ENCODE measurements at regions not wholly inside any gene's neighbourhood (a gene's known extent, or its start where the extent isn't known, plus 50 kb on each side); places are given as distances from the start of the nearest gene placed in this dataset.

GRCh38 chr2:185246717-185247116 is 491.9 kb upstream of the FSIP2 start:
- no peak for TF ChIP-seq CTCF (conservative IDR thresholded peaks at IDR 0.05)
- H3K27ac ChIP-seq, result no peak overlapping the region

GRCh38 chr2:185255566-185255965 is 483.0 kb upstream of the FSIP2 start:
- TF ChIP-seq CTCF (conservative IDR thresholded peaks at IDR 0.05), result no peak
- H3K27ac ChIP-seq, result no peak overlapping the region

GRCh38 chr2:185265747-185266146 is 472.9 kb upstream of the FSIP2 start:
- H3K27ac ChIP-seq, result no peak overlapping the region
- no peak for TF ChIP-seq CTCF (conservative IDR thresholded peaks at IDR 0.05)

- H3K27ac ChIP-seq, result no peak overlapping the region
- no peak for TF ChIP-seq CTCF (conservative IDR thresholded peaks at IDR 0.05)
Observed at GRCh38 chr2:185268651-185269050, 470.0 kb upstream of the FSIP2 start.

GRCh38 chr2:185274718-185275484 is 463.7 kb upstream of the FSIP2 start:
- no peak overlapping the region for H3K27ac ChIP-seq
- TF ChIP-seq CTCF (conservative IDR thresholded peaks at IDR 0.05), result no peak

GRCh38 chr2:185275979-185276378 is 462.6 kb upstream of the FSIP2 start:
- peak overlapping the region; percentile 44 for H3K27ac ChIP-seq

GRCh38 chr2:185278761-185279160 is 459.8 kb upstream of the FSIP2 start:
- no peak overlapping the region for H3K27ac ChIP-seq
- no peak for TF ChIP-seq CTCF (conservative IDR thresholded peaks at IDR 0.05)

GRCh38 chr2:185279999-185280398 is 458.6 kb upstream of the FSIP2 start:
- peak; percentile 74 for TF ChIP-seq CTCF (conservative IDR thresholded peaks at IDR 0.05)
- no peak overlapping the region for H3K27ac ChIP-seq
